ENCODE measurements at regions not wholly inside any gene's neighbourhood (a gene's known extent, or its start where the extent isn't known, plus 50 kb on each side); places are given as distances from the start of the nearest gene placed in this dataset.
"Not testable (repeated sequence)": the region's sequence is repeated elsewhere in the genome, so short reads cannot be mapped to it uniquely, and the experiment has no call there.

- no peaks in the 10 kb centered on the region for H3K36me3 Mint-ChIP-seq
- DNase-seq (no peak), ATAC-seq (no peak)
- POLR2A ChIA-PET: no interaction called here
- H3K4me3 Mint-ChIP-seq: no peak overlapping the region
- H3K4me1 Mint-ChIP-seq: no peaks in the 10 kb centered on the region
- H3K9me3 Mint-ChIP-seq: peaks cover 0 to 10% (median 0%) of the 10 kb centered on the region in 9 donors
- H3K27ac Mint-ChIP-seq: no peak overlapping the region
- H3K27me3 Mint-ChIP-seq: peaks cover 0 to 11% (median 4%) of the 10 kb centered on the region in 5 donors
These were observed 61.2 kb downstream of the VIP start for GRCh38 chr6:152811785-152812184.

- DNase-seq (no peak), ATAC-seq (no peak)
- Mint-ChIP-seq H3K4me1 (no peaks in the 10 kb centered on the region), H3K36me3 (no peaks in the 10 kb centered on the region), H3K27ac (no peak overlapping the region), H3K9me3 (peaks cover 0 to 10% (median 0%) of the 10 kb centered on the region in 9 donors), H3K27me3 (peaks cover 0 to 14% (median 5%) of the 10 kb centered on the region in 5 donors), H3K4me3 (no peak overlapping the region)
- POLR2A ChIA-PET: no interaction called here
These were observed 64.8 kb downstream of the VIP start for GRCh38 chr6:152815230-152815872.

- ATAC-seq (no peak), DNase-seq (no peak)
- POLR2A ChIA-PET: no interaction called here
- Mint-ChIP-seq H3K27ac (no peak overlapping the region), H3K36me3 (no peaks in the 10 kb centered on the region), H3K9me3 (peaks cover 0 to 10% (median 0%) of the 10 kb centered on the region in 9 donors), H3K4me3 (no peak overlapping the region), H3K4me1 (no peaks in the 10 kb centered on the region), H3K27me3 (peaks cover 0 to 14% (median 5%) of the 10 kb centered on the region in 5 donors)
These were observed 65.5 kb downstream of the VIP start for GRCh38 chr6:152816055-152816454.

- no peaks in the 10 kb centered on the region for H3K9me3 Mint-ChIP-seq
- no peaks in the 10 kb centered on the region for H3K36me3 Mint-ChIP-seq
- ATAC-seq: no peak
- H3K4me1 Mint-ChIP-seq: no peaks in the 10 kb centered on the region
- no peak for DNase-seq
- H3K4me3 Mint-ChIP-seq: no peak overlapping the region
- H3K27me3 Mint-ChIP-seq: peaks cover 0 to 11% (median 4%) of the 10 kb centered on the region in 5 donors
- POLR2A ChIA-PET: no interaction called here
- peak overlapping the region in 1 of 10 donors; percentile 17 for H3K27ac Mint-ChIP-seq
These were observed 70.9 kb downstream of the VIP start for GRCh38 chr6:152821525-152821924.

- DNase-seq (no peak), ATAC-seq (no peak)
- POLR2A ChIA-PET: no interaction called here
- Mint-ChIP-seq H3K36me3 (no peaks in the 10 kb centered on the region), H3K4me3 (no peak overlapping the region), H3K9me3 (no peaks in the 10 kb centered on the region), H3K27ac (no peak overlapping the region), H3K27me3 (peaks cover 0 to 4% (median 4%) of the 10 kb centered on the region in 5 donors), H3K4me1 (no peaks in the 10 kb centered on the region)
These were observed 74.1 kb downstream of the VIP start for GRCh38 chr6:152824666-152825065.

- H3K4me3 Mint-ChIP-seq: no peak overlapping the region
- H3K4me1 Mint-ChIP-seq: no peaks in the 10 kb centered on the region
- ATAC-seq (no peak), DNase-seq (no peak)
- no peak overlapping the region for H3K27ac Mint-ChIP-seq
- H3K9me3 Mint-ChIP-seq: no peaks in the 10 kb centered on the region
- H3K36me3 Mint-ChIP-seq: no peaks in the 10 kb centered on the region
- H3K27me3 Mint-ChIP-seq: peaks cover 0 to 4% (median 0%) of the 10 kb centered on the region in 5 donors
- POLR2A ChIA-PET: no interaction called here
These were observed 77.8 kb downstream of the VIP start for GRCh38 chr6:152828431-152828830.

- H3K4me3 Mint-ChIP-seq, H3K4me1 Mint-ChIP-seq, H3K36me3 Mint-ChIP-seq, DNase-seq, H3K9me3 Mint-ChIP-seq, H3K27ac Mint-ChIP-seq, ATAC-seq, POLR2A ChIA-PET: not testable (repeated sequence)
- peaks cover 2 to 26% (median 11%) of the 10 kb centered on the region in 5 donors for H3K27me3 Mint-ChIP-seq
These were observed 83.8 kb downstream of the VIP start for GRCh38 chr6:152834366-152834765.

- H3K4me3 Mint-ChIP-seq: no peak overlapping the region
- POLR2A ChIA-PET: no interaction called here
- peaks cover 3 to 34% (median 11%) of the 10 kb centered on the region in 5 donors for H3K27me3 Mint-ChIP-seq
- H3K27ac Mint-ChIP-seq: no peak overlapping the region
- ATAC-seq: no peak
- no peak for DNase-seq
- H3K4me1 Mint-ChIP-seq: no peaks in the 10 kb centered on the region
- H3K9me3 Mint-ChIP-seq: peaks cover 0 to 3% (median 0%) of the 10 kb centered on the region in 9 donors
- peaks cover 0 to 5% (median 0%) of the 10 kb centered on the region in 3 donors for H3K36me3 Mint-ChIP-seq
These were observed 85.9 kb downstream of the VIP start for GRCh38 chr6:152836523-152836922.

- POLR2A ChIA-PET: no interaction called here
- ATAC-seq: no peak
- Mint-ChIP-seq H3K4me3 (no peak overlapping the region), H3K27me3 (peaks cover 1 to 28% (median 11%) of the 10 kb centered on the region in 5 donors), H3K9me3 (peaks cover 0 to 18% (median 6%) of the 10 kb centered on the region in 9 donors), H3K4me1 (no peaks in the 10 kb centered on the region), H3K27ac (no peak overlapping the region), H3K36me3 (peaks cover 0 to 10% (median 0%) of the 10 kb centered on the region in 3 donors)
- DNase-seq: no peak
These were observed 94.8 kb downstream of the VIP start for GRCh38 chr6:152845421-152845820.

- peaks cover 0 to 18% (median 6%) of the 10 kb centered on the region in 9 donors for H3K9me3 Mint-ChIP-seq
- H3K27me3 Mint-ChIP-seq: peaks cover 0 to 23% (median 8%) of the 10 kb centered on the region in 5 donors
- H3K36me3 Mint-ChIP-seq: peaks cover 0 to 10% (median 0%) of the 10 kb centered on the region in 3 donors
- H3K27ac Mint-ChIP-seq: no peak overlapping the region
- ATAC-seq (no peak), DNase-seq (no peak)
- H3K4me1 Mint-ChIP-seq: no peaks in the 10 kb centered on the region
- POLR2A ChIA-PET: no interaction called here
- H3K4me3 Mint-ChIP-seq: no peak overlapping the region
These were observed 96.2 kb downstream of the VIP start for GRCh38 chr6:152846825-152847224.

- Mint-ChIP-seq H3K9me3 (peaks cover 0 to 18% (median 6%) of the 10 kb centered on the region in 9 donors), H3K4me1 (no peaks in the 10 kb centered on the region), H3K4me3 (no peak overlapping the region), H3K27me3 (peaks cover 4 to 22% (median 7%) of the 10 kb centered on the region in 5 donors), H3K27ac (no peak overlapping the region), H3K36me3 (peaks cover 0 to 10% (median 0%) of the 10 kb centered on the region in 3 donors)
- no peak for DNase-seq
- POLR2A ChIA-PET: no interaction called here
- ATAC-seq: no peak
These were observed 98.3 kb downstream of the VIP start for GRCh38 chr6:152848919-152849318.

- Mint-ChIP-seq H3K27ac (no peak overlapping the region), H3K9me3 (no peaks in the 10 kb centered on the region), H3K27me3 (peaks cover 6 to 18% (median 13%) of the 10 kb centered on the region in 5 donors), H3K36me3 (no peaks in the 10 kb centered on the region), H3K4me1 (no peaks in the 10 kb centered on the region), H3K4me3 (no peak overlapping the region)
- DNase-seq (no peak), ATAC-seq (no peak)
- POLR2A ChIA-PET: no interaction called here
These were observed 103.6 kb downstream of the VIP start for GRCh38 chr6:152854086-152854795.

GRCh38 chr6:152858141-152858540 lies 107.5 kb downstream of the VIP start:
- POLR2A ChIA-PET: no interaction called here
- no peak overlapping the region for H3K27ac Mint-ChIP-seq
- H3K27me3 Mint-ChIP-seq: peaks cover 9 to 30% (median 13%) of the 10 kb centered on the region in 5 donors
- no peaks in the 10 kb centered on the region for H3K9me3 Mint-ChIP-seq
- no peak for ATAC-seq
- no peak overlapping the region for H3K4me3 Mint-ChIP-seq
- H3K36me3 Mint-ChIP-seq: no peaks in the 10 kb centered on the region
- no peaks in the 10 kb centered on the region for H3K4me1 Mint-ChIP-seq
- no peak for DNase-seq

Data from naive thymus-derived CD8-positive, alpha-beta T cell (primary cell).